HG03064 (cell line): ENCODE measurements at regions not wholly inside any gene's neighbourhood (a gene's known extent, or its start where the extent isn't known, plus 50 kb on each side); places are given as distances from the start of the nearest gene placed in this dataset.

Experiments used
- ATAC-seq: cut with Tn5 transposase; IDR thresholded peaks from one replicate; pipeline ENCODE4 v1.9.1; 2021; ENCODE audit warnings: low read depth; ENCODE audit not compliant: unreplicated experiment

- ATAC-seq, result no peak
Measured at GRCh38 chr1:58888833-58889232, 105.0 kb upstream of the JUN start.

GRCh38 chr1:58890113-58890512 lies 106.3 kb upstream of the JUN start:
- no peak for ATAC-seq

GRCh38 chr1:58890609-58891008 lies 106.8 kb upstream of the JUN start:
- ATAC-seq, result no peak

GRCh38 chr1:58891347-58891746 lies 107.5 kb upstream of the JUN start:
- no peak for ATAC-seq

GRCh38 chr1:58893257-58893869 lies 109.5 kb upstream of the JUN start:
- no peak for ATAC-seq

- ATAC-seq, result peak; percentile 60
Measured at GRCh38 chr1:58895082-58895481, 111.2 kb upstream of the JUN start.

GRCh38 chr1:58895559-58896145 lies 111.8 kb upstream of the JUN start:
- ATAC-seq, result no peak

- no peak for ATAC-seq
Measured at GRCh38 chr1:58896246-58897183, 112.7 kb upstream of the JUN start.

- no peak for ATAC-seq
Measured at GRCh38 chr1:58898739-58899586, 115.1 kb upstream of the JUN start.

- ATAC-seq, result no peak
Measured at GRCh38 chr1:58899587-58900271, 115.9 kb upstream of the JUN start.

GRCh38 chr1:58900396-58900795 lies 116.5 kb upstream of the JUN start:
- no peak for ATAC-seq

- ATAC-seq, result no peak
Measured at GRCh38 chr1:58901008-58901407, 117.2 kb upstream of the JUN start.

- no peak for ATAC-seq
Measured at GRCh38 chr1:58902830-58903513, 119.1 kb upstream of the JUN start.

GRCh38 chr1:58903514-58904298 lies 119.9 kb upstream of the JUN start:
- ATAC-seq, result peak; percentile 88

- no peak for ATAC-seq
Measured at GRCh38 chr1:58904299-58905125, 120.7 kb upstream of the JUN start.

GRCh38 chr1:58905126-58905490 lies 121.3 kb upstream of the JUN start:
- no peak for ATAC-seq

- no peak for ATAC-seq
Measured at GRCh38 chr1:58905628-58906221, 121.9 kb upstream of the JUN start.

GRCh38 chr1:58907398-58907797 lies 123.6 kb upstream of the JUN start:
- ATAC-seq, result no peak
